GM21619 (cell line): ENCODE measurements at regions not wholly inside any gene's neighbourhood (a gene's known extent, or its start where the extent isn't known, plus 50 kb on each side); places are given as distances from the start of the nearest gene placed in this dataset.

Experiments
- ATAC-seq: cut with Tn5 transposase; IDR thresholded peaks from one replicate; pipeline ENCODE4 v1.9.1; 2021; ENCODE audit not compliant: unreplicated experiment

GRCh38 chr9:108681851-108682590 lies 173.8 kb downstream of the ACTL7B start:
- ATAC-seq: no peak

GRCh38 chr9:108680946-108681345 lies 174.8 kb downstream of the ACTL7B start:
- ATAC-seq: no peak

GRCh38 chr9:108677776-108678175 lies 178.0 kb downstream of the ACTL7B start:
- ATAC-seq: no peak

- ATAC-seq: no peak
Observed at GRCh38 chr9:108676355-108676754, 179.4 kb downstream of the ACTL7B start.

- ATAC-seq: no peak
Observed at GRCh38 chr9:108675708-108676107, 180.1 kb downstream of the ACTL7B start.

- no peak for ATAC-seq
Observed at GRCh38 chr9:108674766-108675530, 180.8 kb downstream of the ACTL7B start.

- ATAC-seq: no peak
Observed at GRCh38 chr9:108673386-108673785, 182.4 kb downstream of the ACTL7B start.

GRCh38 chr9:108672475-108673190 lies 183.2 kb downstream of the ACTL7B start:
- no peak for ATAC-seq

- no peak for ATAC-seq
Observed at GRCh38 chr9:108671794-108672193, 184.0 kb downstream of the ACTL7B start.

- ATAC-seq: no peak
Observed at GRCh38 chr9:108671176-108671575, 184.6 kb downstream of the ACTL7B start.

- no peak for ATAC-seq
Observed at GRCh38 chr9:108668938-108669335, 186.8 kb downstream of the ACTL7B start.

GRCh38 chr9:108668191-108668937 lies 187.4 kb downstream of the ACTL7B start:
- no peak for ATAC-seq

- ATAC-seq: no peak
Observed at GRCh38 chr9:108666240-108666784, 189.5 kb downstream of the ACTL7B start.

GRCh38 chr9:108665521-108666239 lies 190.1 kb downstream of the ACTL7B start:
- no peak for ATAC-seq

- ATAC-seq: no peak
Observed at GRCh38 chr9:108664309-108665255, 191.2 kb downstream of the ACTL7B start.

GRCh38 chr9:108663422-108663821 lies 192.4 kb downstream of the ACTL7B start:
- ATAC-seq: no peak

GRCh38 chr9:108662956-108663355 lies 192.8 kb downstream of the ACTL7B start:
- ATAC-seq: no peak

- ATAC-seq: no peak
Observed at GRCh38 chr9:108662091-108662875, 193.5 kb downstream of the ACTL7B start.
